ENCODE measurements at regions not wholly inside any gene's neighbourhood (a gene's known extent, or its start where the extent isn't known, plus 50 kb on each side); places are given as distances from the start of the nearest gene placed in this dataset.
"Not testable (repeated sequence)": the region's sequence is repeated elsewhere in the genome, so short reads cannot be mapped to it uniquely, and the experiment has no call there.

GRCh38 chr5:124796495-124796894 lies 50.1 kb upstream of the ZNF608 start:
- DNase-seq (ENCODE audit: low read depth in 2 of 2) = no peak

- no peak for DNase-seq (ENCODE audit: low read depth in 2 of 2)
These were observed 51.2 kb upstream of the ZNF608 start for GRCh38 chr5:124797665-124798087.

- no peak for DNase-seq (ENCODE audit: low read depth in 2 of 2)
These were observed 52.5 kb upstream of the ZNF608 start for GRCh38 chr5:124798890-124799289.

GRCh38 chr5:124801551-124801950 lies 55.1 kb upstream of the ZNF608 start:
- no peak for DNase-seq (ENCODE audit: low read depth in 2 of 2)

DNA sequence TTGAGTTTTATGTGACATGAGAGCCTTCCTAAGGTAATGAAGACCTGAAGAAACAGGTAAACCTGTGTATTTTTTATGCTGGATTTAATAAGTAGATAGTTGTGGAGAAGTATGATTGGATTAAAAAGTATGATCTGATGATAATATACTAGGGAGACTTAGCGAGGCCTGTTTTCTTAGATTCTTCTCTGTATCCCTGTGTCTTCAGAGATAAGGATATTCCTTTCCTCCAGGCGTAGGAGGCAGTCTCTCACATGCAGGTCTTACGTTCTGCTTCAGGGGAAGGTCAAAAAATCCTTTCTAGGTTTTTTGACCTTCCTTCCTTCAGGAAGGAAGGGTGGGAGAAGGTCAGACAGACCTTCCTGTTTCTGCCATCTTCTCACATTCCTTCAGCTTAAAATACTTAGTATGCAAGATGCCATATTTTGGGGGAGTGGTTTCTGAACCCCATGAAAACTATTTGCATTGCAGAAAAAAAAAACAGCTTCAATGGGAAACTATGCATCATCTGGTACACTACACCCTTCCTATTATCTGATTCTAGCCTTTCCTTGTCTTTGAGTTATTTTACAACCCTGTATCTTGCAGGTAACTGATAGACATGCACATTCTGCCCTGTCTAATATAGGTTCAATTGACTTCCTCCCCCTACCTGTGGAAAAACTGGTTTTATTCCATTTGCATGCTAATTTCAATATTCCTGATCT lies 57.3 kb upstream of the ZNF608 start:
- no peak for DNase-seq (ENCODE audit: low read depth in 2 of 2)

GRCh38 chr5:124806026-124806372 lies 59.6 kb upstream of the ZNF608 start:
- DNase-seq (ENCODE audit: low read depth in 2 of 2) = no peak

DNA sequence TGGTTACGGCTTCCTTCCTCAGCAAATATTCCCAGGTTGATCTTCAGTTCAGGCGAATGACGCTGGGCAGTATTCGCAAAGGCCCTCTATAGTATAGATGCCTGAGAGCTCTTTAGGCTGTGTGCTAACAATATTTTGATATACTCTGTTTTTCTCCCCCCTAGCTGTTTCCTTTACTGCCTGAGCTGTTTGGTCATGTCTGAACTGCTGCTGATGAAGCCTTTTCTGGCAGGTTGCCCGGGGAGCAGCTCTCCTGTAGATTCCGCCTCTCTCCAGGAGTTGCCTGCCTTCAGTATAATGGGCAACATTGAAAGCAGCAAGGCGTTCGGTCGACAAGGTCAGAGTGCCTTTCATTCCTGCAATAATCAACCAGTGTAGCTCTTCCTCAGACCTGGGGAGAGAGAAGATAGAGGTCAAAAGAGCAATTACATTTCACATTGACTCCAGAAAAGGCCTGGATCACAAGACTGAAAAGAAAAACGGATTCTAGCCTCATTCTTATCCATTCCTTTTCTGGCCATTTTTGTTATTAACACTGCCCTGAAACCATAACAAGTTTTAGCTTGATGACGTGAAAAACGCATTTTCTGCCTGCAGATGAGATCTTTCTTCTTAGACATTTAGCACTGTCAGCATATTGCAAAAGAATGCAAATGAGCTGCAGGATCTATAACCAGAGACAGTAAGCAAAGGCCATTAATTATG lies 60.1 kb upstream of the ZNF608 start:
- DNase-seq (ENCODE audit: low read depth in 2 of 2) = no peak

GRCh38 chr5:124808842-124809268 lies 62.4 kb upstream of the ZNF608 start:
- no peak for DNase-seq (ENCODE audit: low read depth in 2 of 2)

DNA sequence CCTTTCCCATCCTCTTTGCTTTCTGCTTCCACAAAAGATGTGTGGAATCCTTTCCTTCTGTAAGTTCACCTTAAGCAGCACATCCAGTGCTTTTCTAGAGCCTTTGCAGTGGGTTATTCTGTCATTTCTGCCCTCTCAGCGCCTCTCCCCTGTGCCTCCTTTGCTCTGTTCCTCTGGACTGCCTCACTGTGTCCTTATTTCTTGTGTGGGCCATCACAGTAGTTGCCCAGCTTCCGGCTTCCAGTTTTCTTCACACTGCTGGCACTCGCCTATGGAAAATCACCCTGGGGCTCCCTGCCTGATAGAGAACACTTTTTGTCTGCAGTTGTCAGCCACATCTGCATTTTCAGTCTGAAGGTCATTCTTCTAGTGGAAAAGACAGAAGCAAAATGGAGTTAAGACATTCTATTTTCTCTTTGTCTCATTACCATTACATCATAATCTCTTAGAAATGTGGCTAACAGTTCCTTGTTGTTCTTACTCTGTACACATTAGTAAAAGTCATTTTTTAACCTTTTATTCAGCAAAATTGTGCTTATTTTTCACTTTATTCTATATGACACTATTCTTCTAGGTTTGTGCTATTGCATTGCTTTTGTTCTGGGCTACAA lies 64.1 kb upstream of the ZNF608 start:
- no peak for DNase-seq (ENCODE audit: low read depth in 2 of 2)

GRCh38 chr5:124812771-124813358 lies 66.4 kb upstream of the ZNF608 start:
- no peak for DNase-seq (ENCODE audit: low read depth in 2 of 2)

GRCh38 chr5:124816381-124816780 lies 69.9 kb upstream of the ZNF608 start:
- DNase-seq (ENCODE audit: low read depth in 2 of 2) = no peak

DNA sequence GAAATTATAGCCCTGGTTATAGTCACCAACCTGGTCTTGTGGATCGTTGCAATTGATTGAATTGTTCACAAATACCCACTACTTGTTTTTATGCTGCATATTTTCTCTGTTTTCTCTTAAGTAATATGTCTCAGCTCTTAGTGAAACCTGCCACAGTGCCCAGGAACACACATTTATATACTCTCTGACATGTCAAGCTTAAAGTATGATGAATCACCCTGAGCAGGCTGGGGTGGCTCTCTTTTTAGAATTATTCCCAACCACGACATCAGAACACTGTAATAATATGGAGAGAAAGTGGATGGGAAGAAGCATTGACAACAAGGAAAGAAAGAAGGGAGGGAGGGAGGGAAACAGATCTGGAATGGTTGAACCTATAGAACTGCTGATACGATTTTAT lies 72.8 kb upstream of the ZNF608 start:
- no peak for DNase-seq (ENCODE audit: low read depth in 2 of 2)

GRCh38 chr5:124822647-124823046 lies 76.2 kb upstream of the ZNF608 start:
- no peak for DNase-seq (ENCODE audit: low read depth in 2 of 2)

GRCh38 chr5:124823380-124823779 lies 76.9 kb upstream of the ZNF608 start:
- DNase-seq (ENCODE audit: low read depth in 2 of 2) = no peak

DNA sequence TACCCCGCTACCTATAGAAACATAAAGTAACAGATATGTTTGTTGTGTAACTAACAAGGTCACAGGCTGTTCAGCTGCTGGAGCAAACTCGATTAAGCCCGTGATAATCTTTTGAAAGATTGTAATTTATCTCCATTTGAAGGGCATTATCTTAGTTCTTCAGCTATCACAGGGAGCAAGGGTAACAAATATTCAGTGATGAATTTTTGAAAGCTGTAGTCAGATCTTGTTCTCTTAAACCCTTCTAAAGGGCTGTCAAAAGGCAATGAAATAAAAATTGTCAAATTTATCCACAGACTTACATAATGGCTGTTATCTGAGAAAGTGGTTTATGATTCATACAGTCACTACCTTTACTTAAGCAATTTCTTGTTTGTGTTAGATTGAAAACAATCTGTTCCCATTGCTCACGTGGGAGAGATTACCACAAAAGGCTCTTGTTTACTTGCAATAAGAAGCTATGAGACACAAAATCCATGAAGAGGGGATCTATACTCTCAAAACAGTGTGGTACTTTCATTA lies 78.3 kb upstream of the ZNF608 start:
- no peak for DNase-seq (ENCODE audit: low read depth in 2 of 2)

DNA sequence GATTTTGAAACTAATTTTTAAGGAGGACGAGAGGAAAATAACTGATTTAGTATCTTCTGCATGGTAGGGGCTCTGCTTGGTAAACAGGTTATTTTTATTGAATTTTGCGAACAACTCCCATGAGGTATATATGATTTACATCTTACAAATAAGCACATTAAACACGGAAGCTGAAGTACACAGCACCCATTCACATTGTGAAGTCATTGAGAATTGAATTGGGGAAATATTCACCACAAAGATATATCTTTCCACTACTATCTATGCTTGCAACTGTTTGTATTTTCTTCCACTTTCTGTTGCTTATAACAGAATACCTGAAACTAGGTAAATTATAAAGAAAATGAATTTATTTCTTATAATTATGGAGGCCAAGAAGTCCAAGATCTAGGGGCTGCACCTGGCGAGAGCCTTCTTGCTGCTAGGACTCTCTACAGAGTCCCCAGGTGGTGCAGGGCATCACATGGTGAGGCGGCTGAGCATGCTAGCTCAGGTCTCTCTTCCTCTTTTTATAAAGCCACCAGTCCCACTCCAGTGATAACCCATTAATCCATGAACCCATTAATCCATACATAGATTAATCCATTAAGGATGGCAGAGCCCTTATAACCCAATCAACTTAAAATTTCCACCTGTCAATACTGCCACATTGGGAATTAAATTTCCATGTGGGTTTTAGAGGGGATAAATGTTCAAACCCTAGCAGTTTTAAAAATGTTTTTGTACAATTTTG lies 79.0 kb upstream of the ZNF608 start:
- DNase-seq (ENCODE audit: low read depth in 2 of 2) = no peak

GRCh38 chr5:124825983-124826337 lies 79.5 kb upstream of the ZNF608 start:
- no peak for DNase-seq (ENCODE audit: low read depth in 2 of 2)

DNA sequence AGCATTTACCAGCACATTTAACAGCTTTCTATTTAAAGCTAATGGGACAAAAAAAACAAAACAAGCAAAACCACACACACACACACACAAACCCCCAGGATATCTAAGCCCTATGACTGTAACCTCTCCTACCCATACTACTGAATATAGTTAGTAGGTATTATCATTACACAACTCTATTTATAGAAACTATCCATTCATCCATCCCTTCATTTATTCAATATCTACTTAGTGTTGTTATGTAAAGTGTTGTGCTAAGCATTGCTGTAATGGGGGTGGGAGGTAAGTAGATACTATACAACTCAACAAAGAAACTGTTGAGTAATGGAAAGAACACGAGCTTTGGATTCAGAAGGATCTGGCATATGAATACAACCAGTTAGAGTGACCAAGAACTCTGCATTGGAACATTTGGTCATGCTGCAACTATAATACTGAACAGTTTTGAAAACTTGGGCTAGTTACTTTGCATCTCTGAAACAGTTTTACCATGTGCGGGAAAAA lies 82.3 kb upstream of the ZNF608 start:
- no peak for DNase-seq (ENCODE audit: low read depth in 2 of 2)

DNA sequence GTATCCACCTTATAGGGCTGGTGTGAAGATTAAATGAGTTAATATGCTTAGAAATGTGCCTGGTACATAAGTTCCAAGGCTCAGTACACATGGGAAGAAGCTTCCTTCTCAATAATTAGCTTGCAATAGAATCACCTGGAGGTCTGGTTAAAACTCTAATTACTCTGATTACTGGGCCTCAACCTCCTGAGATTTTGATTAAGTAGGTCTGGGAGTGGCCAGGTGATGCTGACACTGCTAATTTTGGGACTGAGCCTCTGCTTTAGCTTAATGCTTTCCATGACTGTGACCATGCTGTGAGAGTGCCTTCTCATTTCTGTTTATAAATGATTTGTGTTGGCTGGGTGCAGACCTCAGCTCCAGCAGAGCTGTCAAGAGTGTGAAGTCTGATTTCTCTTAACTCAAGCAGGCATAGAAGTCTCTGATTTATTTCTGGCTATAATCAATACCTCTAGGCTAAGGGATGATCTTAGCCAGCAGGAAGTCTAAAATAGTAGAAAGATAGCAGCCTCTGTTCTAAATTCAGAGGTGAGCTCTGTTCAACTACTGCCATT lies 85.3 kb upstream of the ZNF608 start:
- DNase-seq (ENCODE audit: low read depth in 2 of 2) = no peak

GRCh38 chr5:124832510-124832909 lies 86.1 kb upstream of the ZNF608 start:
- no peak for DNase-seq (ENCODE audit: low read depth in 2 of 2)

DNA sequence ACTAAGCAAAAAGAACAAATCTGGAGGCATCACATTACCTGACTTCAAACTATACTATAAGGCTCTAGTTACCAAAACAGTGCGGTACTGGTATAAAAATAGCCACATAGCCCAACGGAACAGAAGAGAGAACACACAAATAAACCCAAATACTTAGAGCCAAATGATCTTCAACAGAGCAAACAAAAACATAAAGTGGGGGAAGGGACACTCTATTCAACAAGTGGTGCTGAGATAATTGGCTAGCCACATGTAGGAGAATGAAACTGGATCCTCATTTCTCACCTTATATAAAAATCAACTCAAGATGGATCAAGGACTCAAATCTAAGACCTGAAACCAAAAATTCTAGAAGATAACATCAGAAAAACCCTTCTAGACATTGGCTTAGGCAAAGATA lies 89.9 kb upstream of the ZNF608 start:
- DNase-seq (ENCODE audit: low read depth in 2 of 2) = not testable (repeated sequence)

Measured in stimulated activated CD8-positive, alpha-beta memory T cell treated with anti-CD3 and anti-CD28 coated beads, Interleukin-2, amount 100 ng/mL, for 1 hour (primary cell).